Liver (tissue), 8 donors: ENCODE measurements at regions not wholly inside any gene's neighbourhood (a gene's known extent, or its start where the extent isn't known, plus 50 kb on each side); places are given as distances from the start of the nearest gene placed in this dataset.

Experiments used
- DNase-seq: peaks from one replicate; pipeline ENCODE4 v3.0.0-alpha.2; 2017; ENCODE audit warnings: low spot score
- H3K27ac ChIP-seq, 2 donors: one replicate each; pipeline ENCODE4 v1.7.0; 2013; ENCODE audit warnings: inconsistent platforms in 2 of 2, low read length in 2 of 2, control low read depth in 1 of 2, low read depth in 1 of 2, mild to moderate bottlenecking in 1 of 2
- H3K27me3 ChIP-seq, 4 donors: one replicate each; pipeline versions ENCODE4 v1.6.1 to v1.7.0; 2013; ENCODE audit warnings: low read length in 3 of 4, inconsistent platforms in 1 of 4, mild to moderate bottlenecking in 1 of 4, moderate library complexity in 1 of 4; ENCODE audit not compliant: control insufficient read depth in 4 of 4, insufficient read depth in 4 of 4
- H3K36me3 ChIP-seq, 4 donors: one replicate each; pipeline versions ENCODE4 v1.6.1 to v1.7.0; 2013; ENCODE audit warnings: low read length in 3 of 4, mild to moderate bottlenecking in 3 of 4, low read depth in 1 of 4, moderate library complexity in 1 of 4; ENCODE audit not compliant: control insufficient read depth in 4 of 4, insufficient read depth in 3 of 4
- H3K4me1 ChIP-seq, 4 donors: one replicate each; pipeline versions ENCODE4 v1.6.1 to v1.7.0; 2013; ENCODE audit warnings: low read length in 3 of 4, mild to moderate bottlenecking in 3 of 4, moderate library complexity in 1 of 4; ENCODE audit not compliant: control insufficient read depth in 4 of 4, insufficient read depth in 4 of 4
- H3K4me3 ChIP-seq, 3 donors: one replicate each; pipeline versions ENCODE4 v1.6.1 to v1.7.0; 2013; ENCODE audit warnings: low read length in 3 of 3, control low read depth in 1 of 3, low read depth in 1 of 3, mild to moderate bottlenecking in 1 of 3
- H3K9ac ChIP-seq, 2 donors: one replicate each; pipeline ENCODE4 v1.7.0; 2013; ENCODE audit warnings: low read length in 2 of 2, mild to moderate bottlenecking in 2 of 2, moderate library complexity in 2 of 2, control low read depth in 1 of 2, low read depth in 1 of 2
- H3K9me3 ChIP-seq, 4 donors: one replicate each; pipeline versions ENCODE4 v1.6.1 to v1.7.0; 2013; ENCODE audit warnings: low read length in 3 of 4; ENCODE audit not compliant: control insufficient read depth in 4 of 4
- EGR1 ChIP-seq, 2 donors: IDR thresholded peaks; 2 replicates each; pipeline ENCODE4 v1.6.1; 2016 to 2018; ENCODE audit warnings: antibody characterized with exemption in 2 of 2, low read depth in 2 of 2
- FOXA2 ChIP-seq: IDR thresholded peaks from 2 replicates; pipeline ENCODE4 v1.6.1; 2016; ENCODE audit warnings: antibody characterized with exemption
- HNF4A ChIP-seq, 2 donors: conservative IDR thresholded peaks; 2 replicates each; pipeline ENCODE4 v1.6.1; 2016; ENCODE audit warnings: antibody characterized with exemption in 2 of 2, mild to moderate bottlenecking in 2 of 2
- HNF4G ChIP-seq: IDR thresholded peaks from 2 replicates; pipeline ENCODE4 v1.6.1; 2016; ENCODE audit warnings: antibody characterized with exemption
- NR2F2 ChIP-seq: IDR thresholded peaks from 2 replicates; pipeline ENCODE4 v1.6.1; 2016; ENCODE audit warnings: antibody characterized with exemption
- RAD21 ChIP-seq, 2 donors: IDR thresholded peaks; 2 replicates each; pipeline ENCODE4 v1.6.1; 2016; ENCODE audit warnings: antibody characterized with exemption in 2 of 2, mild to moderate bottlenecking in 2 of 2
- RXRA ChIP-seq, 2 donors: IDR thresholded peaks; 2 replicates each; pipeline ENCODE4 v1.6.1; 2017 to 2018; ENCODE audit warnings: antibody characterized with exemption in 2 of 2, mild to moderate bottlenecking in 1 of 2
- SP1 ChIP-seq: IDR thresholded peaks from 2 replicates; pipeline ENCODE4 v1.6.1; 2018; ENCODE audit warnings: antibody characterized with exemption, mild to moderate bottlenecking
- YY1 ChIP-seq: IDR thresholded peaks from 2 replicates; pipeline ENCODE4 v1.6.1; 2016; ENCODE audit warnings: antibody characterized with exemption, mild to moderate bottlenecking
- WGBS: extraction: QIAGEN DNeasy Blood & Tissue Kit; methylation state at CpG from one replicate; pipeline ENCODE4 v1.1.7; 2013; 5-methylcytosine and 5-hydroxymethylcytosine counted together
- TF ChIP-seq, protein P1 (sequence below): IDR thresholded peaks from 2 replicates; pipeline ENCODE4 v1.6.1; 2016; ENCODE audit warnings: antibody characterized with exemption
- TF ChIP-seq, protein P2 (sequence below): IDR thresholded peaks from 2 replicates; pipeline ENCODE4 v1.6.1; 2016; ENCODE audit warnings: antibody characterized with exemption
- TF ChIP-seq, protein P3 (sequence below): fragments of 150-350 bp; IDR thresholded peaks from 2 replicates; pipeline ENCODE4 v1.5.1; 2017; ENCODE audit warnings: improper control_type of control experiment, low read depth, low read length; ENCODE audit not compliant: missing input control
- TF ChIP-seq, protein P4 (sequence below): IDR thresholded peaks from 2 replicates; pipeline ENCODE4 v1.6.1; 2016; ENCODE audit warnings: antibody characterized with exemption
- TF ChIP-seq, protein P5 (sequence below): IDR thresholded peaks from 2 replicates; pipeline ENCODE4 v1.6.1; 2016; ENCODE audit warnings: antibody characterized with exemption, mild to moderate bottlenecking
- donor health status: healthy.
- donor health status: healthy.
- donor health status: healthy.
- donor health status: healthy.
- donor health status: healthy.

DNA sequence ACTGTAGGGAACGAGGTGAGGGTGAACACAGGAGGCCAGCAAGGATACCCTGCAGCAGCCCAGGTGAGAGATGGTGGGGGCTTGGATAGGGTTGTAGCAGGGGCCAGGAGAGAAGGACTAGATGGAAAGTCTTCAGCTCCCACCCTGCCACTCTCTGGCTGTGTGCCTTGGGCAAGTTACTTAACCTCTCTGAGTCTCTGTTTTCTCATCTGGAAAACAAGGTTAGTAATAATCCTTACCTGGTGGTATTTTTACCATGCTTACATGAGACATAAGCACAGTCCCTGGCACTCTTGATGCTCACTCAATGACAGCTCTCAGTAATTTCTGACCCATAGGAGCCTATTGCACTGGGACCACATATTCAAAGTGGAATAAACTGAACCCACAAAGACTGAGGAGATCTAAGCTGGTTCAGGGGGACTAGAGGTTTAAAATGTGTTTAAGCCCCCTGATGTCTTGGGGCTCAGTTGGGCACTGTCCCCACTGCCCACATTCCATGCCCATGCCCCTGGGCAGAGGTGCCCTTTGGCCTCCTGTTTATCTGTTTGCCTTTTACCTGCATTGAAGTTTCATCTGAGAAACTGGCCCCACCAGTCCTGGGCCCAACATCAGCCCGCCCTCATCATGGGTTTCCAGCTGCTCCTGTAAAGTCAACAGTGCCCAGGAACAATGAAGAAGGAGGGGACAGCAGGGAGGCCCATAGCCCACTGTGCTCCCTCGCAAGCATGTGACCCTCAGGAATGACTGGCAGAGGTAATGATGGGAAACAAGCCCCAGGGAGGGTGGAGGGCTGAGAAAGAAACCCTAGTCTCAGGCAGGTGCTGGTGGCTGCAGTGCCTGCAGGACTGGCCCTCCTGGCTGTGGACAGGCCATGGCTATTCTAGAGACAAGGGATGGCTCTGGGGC is 104.0 kb downstream of the VEGFA start:
- Histone ChIP-seq H3K27me3 (no peaks in the 10 kb centered on the region), H3K27ac (no peak overlapping the region), H3K4me3 (no peak overlapping the region), H3K4me1 (peaks cover 5 to 26% (median 18%) of the 10 kb centered on the region in 4 donors), H3K9ac (no peak overlapping the region), H3K36me3 (no peaks in the 10 kb centered on the region), H3K9me3 (no peaks in the 10 kb centered on the region)
- peak; percentile 12 for TF ChIP-seq SP1
- TF ChIP-seq, protein P1, sequence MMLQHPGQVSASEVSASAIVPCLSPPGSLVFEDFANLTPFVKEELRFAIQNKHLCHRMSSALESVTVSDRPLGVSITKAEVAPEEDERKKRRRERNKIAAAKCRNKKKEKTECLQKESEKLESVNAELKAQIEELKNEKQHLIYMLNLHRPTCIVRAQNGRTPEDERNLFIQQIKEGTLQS: no peak
- no peak for DNase-seq
- WGBS: 89% methylated on average over 3 of the region's 3 CpGs

DNA sequence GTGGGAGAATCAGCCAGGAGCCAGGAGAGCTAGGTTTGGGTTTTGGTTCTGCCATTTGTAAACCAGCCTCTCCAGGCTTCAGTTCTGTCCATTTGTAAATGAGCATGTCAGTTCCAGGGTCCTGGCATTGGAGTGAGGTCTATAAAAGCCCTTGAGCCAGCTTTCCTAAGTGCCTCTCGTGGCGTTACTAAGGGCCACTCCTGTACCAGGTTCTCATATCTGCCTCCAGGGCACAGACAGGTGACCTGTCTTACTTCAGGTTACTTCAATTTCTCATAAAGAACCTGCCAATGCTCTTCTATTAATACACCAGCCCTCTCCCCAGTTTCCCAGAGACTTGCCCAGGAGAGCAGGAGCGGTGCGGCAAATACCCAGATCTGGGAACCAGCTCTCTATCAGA is 101.9 kb downstream of the VEGFA start:
- WGBS: 99% methylated on average over 4 of the region's 4 CpGs
- H3K27me3 ChIP-seq: no peaks in the 10 kb centered on the region
- no peak for TF ChIP-seq HNF4G
- TF ChIP-seq, protein P1: no peak
- TF ChIP-seq, protein P2, sequence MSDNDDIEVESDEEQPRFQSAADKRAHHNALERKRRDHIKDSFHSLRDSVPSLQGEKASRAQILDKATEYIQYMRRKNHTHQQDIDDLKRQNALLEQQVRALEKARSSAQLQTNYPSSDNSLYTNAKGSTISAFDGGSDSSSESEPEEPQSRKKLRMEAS: no peak
- TF ChIP-seq FOXA2: no peak
- TF ChIP-seq RXRA (IDR thresholded peaks at IDR 0.05): no peak
- TF ChIP-seq NR2F2: no peak
- no peak for TF ChIP-seq YY1
- TF ChIP-seq SP1: no peak
- TF ChIP-seq RAD21 (IDR thresholded peaks at IDR 0.05): no peak
- TF ChIP-seq, protein P3, sequence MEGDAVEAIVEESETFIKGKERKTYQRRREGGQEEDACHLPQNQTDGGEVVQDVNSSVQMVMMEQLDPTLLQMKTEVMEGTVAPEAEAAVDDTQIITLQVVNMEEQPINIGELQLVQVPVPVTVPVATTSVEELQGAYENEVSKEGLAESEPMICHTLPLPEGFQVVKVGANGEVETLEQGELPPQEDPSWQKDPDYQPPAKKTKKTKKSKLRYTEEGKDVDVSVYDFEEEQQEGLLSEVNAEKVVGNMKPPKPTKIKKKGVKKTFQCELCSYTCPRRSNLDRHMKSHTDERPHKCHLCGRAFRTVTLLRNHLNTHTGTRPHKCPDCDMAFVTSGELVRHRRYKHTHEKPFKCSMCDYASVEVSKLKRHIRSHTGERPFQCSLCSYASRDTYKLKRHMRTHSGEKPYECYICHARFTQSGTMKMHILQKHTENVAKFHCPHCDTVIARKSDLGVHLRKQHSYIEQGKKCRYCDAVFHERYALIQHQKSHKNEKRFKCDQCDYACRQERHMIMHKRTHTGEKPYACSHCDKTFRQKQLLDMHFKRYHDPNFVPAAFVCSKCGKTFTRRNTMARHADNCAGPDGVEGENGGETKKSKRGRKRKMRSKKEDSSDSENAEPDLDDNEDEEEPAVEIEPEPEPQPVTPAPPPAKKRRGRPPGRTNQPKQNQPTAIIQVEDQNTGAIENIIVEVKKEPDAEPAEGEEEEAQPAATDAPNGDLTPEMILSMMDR: no peak
- TF ChIP-seq, protein P4, sequence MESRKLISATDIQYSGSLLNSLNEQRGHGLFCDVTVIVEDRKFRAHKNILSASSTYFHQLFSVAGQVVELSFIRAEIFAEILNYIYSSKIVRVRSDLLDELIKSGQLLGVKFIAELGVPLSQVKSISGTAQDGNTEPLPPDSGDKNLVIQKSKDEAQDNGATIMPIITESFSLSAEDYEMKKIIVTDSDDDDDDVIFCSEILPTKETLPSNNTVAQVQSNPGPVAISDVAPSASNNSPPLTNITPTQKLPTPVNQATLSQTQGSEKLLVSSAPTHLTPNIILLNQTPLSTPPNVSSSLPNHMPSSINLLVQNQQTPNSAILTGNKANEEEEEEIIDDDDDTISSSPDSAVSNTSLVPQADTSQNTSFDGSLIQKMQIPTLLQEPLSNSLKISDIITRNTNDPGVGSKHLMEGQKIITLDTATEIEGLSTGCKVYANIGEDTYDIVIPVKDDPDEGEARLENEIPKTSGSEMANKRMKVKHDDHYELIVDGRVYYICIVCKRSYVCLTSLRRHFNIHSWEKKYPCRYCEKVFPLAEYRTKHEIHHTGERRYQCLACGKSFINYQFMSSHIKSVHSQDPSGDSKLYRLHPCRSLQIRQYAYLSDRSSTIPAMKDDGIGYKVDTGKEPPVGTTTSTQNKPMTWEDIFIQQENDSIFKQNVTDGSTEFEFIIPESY: no peak
- no peak for TF ChIP-seq HNF4A (conservative IDR thresholded peaks at IDR 0.05)
- TF ChIP-seq, protein P5, sequence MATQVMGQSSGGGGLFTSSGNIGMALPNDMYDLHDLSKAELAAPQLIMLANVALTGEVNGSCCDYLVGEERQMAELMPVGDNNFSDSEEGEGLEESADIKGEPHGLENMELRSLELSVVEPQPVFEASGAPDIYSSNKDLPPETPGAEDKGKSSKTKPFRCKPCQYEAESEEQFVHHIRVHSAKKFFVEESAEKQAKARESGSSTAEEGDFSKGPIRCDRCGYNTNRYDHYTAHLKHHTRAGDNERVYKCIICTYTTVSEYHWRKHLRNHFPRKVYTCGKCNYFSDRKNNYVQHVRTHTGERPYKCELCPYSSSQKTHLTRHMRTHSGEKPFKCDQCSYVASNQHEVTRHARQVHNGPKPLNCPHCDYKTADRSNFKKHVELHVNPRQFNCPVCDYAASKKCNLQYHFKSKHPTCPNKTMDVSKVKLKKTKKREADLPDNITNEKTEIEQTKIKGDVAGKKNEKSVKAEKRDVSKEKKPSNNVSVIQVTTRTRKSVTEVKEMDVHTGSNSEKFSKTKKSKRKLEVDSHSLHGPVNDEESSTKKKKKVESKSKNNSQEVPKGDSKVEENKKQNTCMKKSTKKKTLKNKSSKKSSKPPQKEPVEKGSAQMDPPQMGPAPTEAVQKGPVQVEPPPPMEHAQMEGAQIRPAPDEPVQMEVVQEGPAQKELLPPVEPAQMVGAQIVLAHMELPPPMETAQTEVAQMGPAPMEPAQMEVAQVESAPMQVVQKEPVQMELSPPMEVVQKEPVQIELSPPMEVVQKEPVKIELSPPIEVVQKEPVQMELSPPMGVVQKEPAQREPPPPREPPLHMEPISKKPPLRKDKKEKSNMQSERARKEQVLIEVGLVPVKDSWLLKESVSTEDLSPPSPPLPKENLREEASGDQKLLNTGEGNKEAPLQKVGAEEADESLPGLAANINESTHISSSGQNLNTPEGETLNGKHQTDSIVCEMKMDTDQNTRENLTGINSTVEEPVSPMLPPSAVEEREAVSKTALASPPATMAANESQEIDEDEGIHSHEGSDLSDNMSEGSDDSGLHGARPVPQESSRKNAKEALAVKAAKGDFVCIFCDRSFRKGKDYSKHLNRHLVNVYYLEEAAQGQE: no peak
- TF ChIP-seq EGR1 (IDR thresholded peaks at IDR 0.05; ENCODE audit: low read depth in 2 of 2): no peak
- no peak overlapping the region for H3K4me3 ChIP-seq
- no peak overlapping the region for H3K9ac ChIP-seq
- H3K36me3 ChIP-seq: no peaks in the 10 kb centered on the region
- peaks cover 0 to 10% (median 3%) of the 10 kb centered on the region in 4 donors for H3K4me1 ChIP-seq
- DNase-seq: no peak
- no peaks in the 10 kb centered on the region for H3K9me3 ChIP-seq
- H3K27ac ChIP-seq: no peak overlapping the region
